ENCODE measurements at regions not wholly inside any gene's neighbourhood (a gene's known extent, or its start where the extent isn't known, plus 50 kb on each side); places are given as distances from the start of the nearest gene placed in this dataset.

- DNase-seq (ENCODE audit: low spot score) = no peak
Measured at GRCh38 chr13:70893832-70894231, 785.6 kb upstream of the KLHL1 start.

GRCh38 chr13:70890289-70890688, 782.0 kb upstream of the KLHL1 start:
- peak; percentile 12 for DNase-seq (ENCODE audit: low spot score)

GRCh38 chr13:70889163-70889562, 780.9 kb upstream of the KLHL1 start:
- peak; percentile 6 for DNase-seq (ENCODE audit: low spot score)

GRCh38 chr13:70884196-70884595, 775.9 kb upstream of the KLHL1 start:
- no peak for DNase-seq (ENCODE audit: low spot score)

- DNase-seq (ENCODE audit: low spot score) = no peak
Measured at GRCh38 chr13:70874636-70875035, 766.4 kb upstream of the KLHL1 start.

GRCh38 chr13:70864731-70865130, 756.5 kb upstream of the KLHL1 start:
- no peak for DNase-seq (ENCODE audit: low spot score)

- peak; percentile 17 for DNase-seq (ENCODE audit: low spot score)
Measured at GRCh38 chr13:70856711-70857110, 748.5 kb upstream of the KLHL1 start.

GRCh38 chr13:70856025-70856424, 747.8 kb upstream of the KLHL1 start:
- DNase-seq (ENCODE audit: low spot score) = no peak

- DNase-seq (ENCODE audit: low spot score) = no peak
Measured at GRCh38 chr13:70849222-70849621, 741.0 kb upstream of the KLHL1 start.

GRCh38 chr13:70844391-70845108, 736.3 kb upstream of the KLHL1 start:
- no peak for DNase-seq (ENCODE audit: low spot score)

GRCh38 chr13:70842062-70842644, 733.9 kb upstream of the KLHL1 start:
- DNase-seq (ENCODE audit: low spot score) = no peak

- no peak for DNase-seq (ENCODE audit: low spot score)
Measured at GRCh38 chr13:70841240-70842061, 733.2 kb upstream of the KLHL1 start.

GRCh38 chr13:70835371-70835770, 727.1 kb upstream of the KLHL1 start:
- DNase-seq (ENCODE audit: low spot score) = no peak

GRCh38 chr13:70829748-70830147, 721.5 kb upstream of the KLHL1 start:
- no peak for DNase-seq (ENCODE audit: low spot score)

GRCh38 chr13:70817576-70817975, 709.3 kb upstream of the KLHL1 start:
- DNase-seq (ENCODE audit: low spot score) = no peak

GRCh38 chr13:70816853-70817252, 708.6 kb upstream of the KLHL1 start:
- DNase-seq (ENCODE audit: low spot score) = no peak

- DNase-seq (ENCODE audit: low spot score) = no peak
Measured at GRCh38 chr13:70814684-70815083, 706.4 kb upstream of the KLHL1 start.

- no peak for DNase-seq (ENCODE audit: low spot score)
Measured at GRCh38 chr13:70812481-70812880, 704.2 kb upstream of the KLHL1 start.

- no peak for DNase-seq (ENCODE audit: low spot score)
Measured at GRCh38 chr13:70809588-70809987, 701.3 kb upstream of the KLHL1 start.

GRCh38 chr13:70798385-70798784, 690.1 kb upstream of the KLHL1 start:
- no peak for DNase-seq (ENCODE audit: low spot score)

- DNase-seq (ENCODE audit: low spot score) = no peak
Measured at GRCh38 chr13:70795484-70795883, 687.2 kb upstream of the KLHL1 start.

- no peak for DNase-seq (ENCODE audit: low spot score)
Measured at GRCh38 chr13:70792121-70792520, 683.9 kb upstream of the KLHL1 start.

GRCh38 chr13:70789751-70790150, 681.5 kb upstream of the KLHL1 start:
- no peak for DNase-seq (ENCODE audit: low spot score)
